NB4 (cell line): ENCODE measurements at regions not wholly inside any gene's neighbourhood (a gene's known extent, or its start where the extent isn't known, plus 50 kb on each side); places are given as distances from the start of the nearest gene placed in this dataset.

Experiments
- POLR2A ChIP-seq: IDR thresholded peaks from 2 replicates; pipeline ENCODE4 v1.6.1; 2011; ENCODE audit warnings: mild to moderate bottlenecking; ENCODE audit not compliant: insufficient read length; ENCODE audit errors: extremely low read depth
- TF ChIP-seq, protein P1 (sequence below): IDR thresholded peaks from one replicate; pipeline ENCODE4 v1.5.1; 2012; ENCODE audit warnings: low read depth, low read length
- TF ChIP-seq, protein P2 (sequence below): IDR thresholded peaks from 2 replicates; pipeline ENCODE4 v1.6.1; 2011; ENCODE audit warnings: low read depth, low read length

DNA sequence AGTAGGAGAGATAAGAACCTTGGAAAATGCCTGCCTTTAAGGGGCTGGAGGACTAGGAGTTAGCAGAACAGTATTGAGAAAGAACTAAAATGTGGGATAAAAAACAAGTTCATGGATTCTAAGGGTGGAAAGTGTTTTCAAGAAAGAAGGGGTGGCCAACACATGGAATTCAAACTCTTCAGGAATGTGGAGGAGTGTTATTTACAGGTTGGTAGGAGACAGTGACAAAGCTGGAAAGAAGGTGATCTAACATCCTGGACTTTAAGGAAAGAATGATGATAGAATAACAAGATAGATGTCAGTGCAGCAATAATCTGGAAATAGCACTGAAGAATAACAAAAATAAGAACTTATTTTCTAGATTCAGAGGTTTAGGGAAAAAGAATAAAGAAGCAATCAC, 54.0 kb upstream of the TNFRSF21 start:
- TF ChIP-seq, protein P1, sequence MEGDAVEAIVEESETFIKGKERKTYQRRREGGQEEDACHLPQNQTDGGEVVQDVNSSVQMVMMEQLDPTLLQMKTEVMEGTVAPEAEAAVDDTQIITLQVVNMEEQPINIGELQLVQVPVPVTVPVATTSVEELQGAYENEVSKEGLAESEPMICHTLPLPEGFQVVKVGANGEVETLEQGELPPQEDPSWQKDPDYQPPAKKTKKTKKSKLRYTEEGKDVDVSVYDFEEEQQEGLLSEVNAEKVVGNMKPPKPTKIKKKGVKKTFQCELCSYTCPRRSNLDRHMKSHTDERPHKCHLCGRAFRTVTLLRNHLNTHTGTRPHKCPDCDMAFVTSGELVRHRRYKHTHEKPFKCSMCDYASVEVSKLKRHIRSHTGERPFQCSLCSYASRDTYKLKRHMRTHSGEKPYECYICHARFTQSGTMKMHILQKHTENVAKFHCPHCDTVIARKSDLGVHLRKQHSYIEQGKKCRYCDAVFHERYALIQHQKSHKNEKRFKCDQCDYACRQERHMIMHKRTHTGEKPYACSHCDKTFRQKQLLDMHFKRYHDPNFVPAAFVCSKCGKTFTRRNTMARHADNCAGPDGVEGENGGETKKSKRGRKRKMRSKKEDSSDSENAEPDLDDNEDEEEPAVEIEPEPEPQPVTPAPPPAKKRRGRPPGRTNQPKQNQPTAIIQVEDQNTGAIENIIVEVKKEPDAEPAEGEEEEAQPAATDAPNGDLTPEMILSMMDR, result no peak
- TF ChIP-seq, protein P2, sequence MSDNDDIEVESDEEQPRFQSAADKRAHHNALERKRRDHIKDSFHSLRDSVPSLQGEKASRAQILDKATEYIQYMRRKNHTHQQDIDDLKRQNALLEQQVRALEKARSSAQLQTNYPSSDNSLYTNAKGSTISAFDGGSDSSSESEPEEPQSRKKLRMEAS, result no peak
- TF ChIP-seq POLR2A, result no peak
